ENCODE measurements at regions not wholly inside any gene's neighbourhood (a gene's known extent, or its start where the extent isn't known, plus 50 kb on each side); places are given as distances from the start of the nearest gene placed in this dataset.

- TF ChIP-seq CUX1 (IDR thresholded peaks at IDR 0.05; ENCODE audit: insufficient replicate concordance, low read depth, low read length): no peak
Observed at GRCh38 chr4:107432451-107432850, 287.6 kb downstream of the PAPSS1 start (continued).

- FAIRE-seq (no peak), ATAC-seq (no peak), DNase-seq (ENCODE audit: low read depth, low spot score) (no peak)
- H3K9ac ChIP-seq (ENCODE audit: control insufficient read depth, insufficient read depth, low read length): no peak overlapping the region
- no peaks in the 10 kb centered on the region for H3K9me3 ChIP-seq (replicated peaks; ENCODE audit: control insufficient read depth, insufficient read depth, low read length)
- in situ Hi-C loops (cut with MboI): no loop called here
- CTCF ChIA-PET: no interaction called here
- H2AFZ ChIP-seq (ENCODE audit: control insufficient read depth, low read depth, low read length): no peak overlapping the region
- H3K36me3 ChIP-seq (ENCODE audit: control insufficient read depth in 2 of 2, insufficient read depth in 2 of 2, low read length in 1 of 2): no peaks in the 10 kb centered on the region
- SMC1A ChIA-PET (ENCODE audit: uncharacterized antibody, unreplicated experiment): no interaction called here
- no peaks in the 10 kb centered on the region for H4K20me1 ChIP-seq (ENCODE audit: control insufficient read depth, insufficient read depth)
- POLR2A ChIA-PET: no interaction called here
- H3K27ac ChIP-seq (ENCODE audit: control insufficient read depth, insufficient read depth): no peak overlapping the region
- no peaks in the 10 kb centered on the region for H3K27me3 ChIP-seq (replicated peaks in 1 of 2; ENCODE audit: control insufficient read depth in 2 of 2, insufficient read depth in 2 of 2, low read length in 1 of 2)
- BruUV-seq (replicated peaks): no TSS peak
- no peaks in the 10 kb centered on the region for H3K4me1 ChIP-seq (ENCODE audit: control insufficient read depth, insufficient read depth, low read length)
- WGBS (ENCODE audit: insufficient coverage, insufficient replicate concordance, low lambda C conversion rate, missing lambda C conversion rate): 29% methylated on average over 2 of the region's 2 CpGs
- no peak overlapping the region for H3K4me3 ChIP-seq
- no peak overlapping the region for H3K4me2 ChIP-seq (ENCODE audit: control insufficient read depth, insufficient read depth)
- RAD21 ChIA-PET (ENCODE audit: unreplicated experiment): no interaction called here
- intact Hi-C loops (cut with micrococcal nuclease; ENCODE audit: unreplicated experiment): no loop called here
- H3K79me2 ChIP-seq (ENCODE audit: control insufficient read depth, insufficient read depth, low read length): no peaks in the 10 kb centered on the region
- TF ChIP-seq RFX5 (IDR thresholded peaks at IDR 0.05; ENCODE audit: low read depth, low read length) (no peak), MYB (IDR thresholded peaks at IDR 0.05; ENCODE audit: borderline replicate concordance, low read depth, low read length) (no peak), CTCF (IDR thresholded peaks at IDR 0.05 in 2 of 3, conservative IDR thresholded peaks at IDR 0.05 in 1 of 3; ENCODE audit: control insufficient read depth in 2 of 3, extremely low read depth in 1 of 3, insufficient read depth in 1 of 3, low read depth in 3 of 3, low read length in 3 of 3) (no peak), SPI1 (IDR thresholded peaks at IDR 0.05; ENCODE audit: borderline replicate concordance, insufficient read depth, low read depth, low read length) (no peak), ZBTB11 (CRISPR knock-in tag; IDR thresholded peaks at IDR 0.05) (no peak), SMAD1 (IDR thresholded peaks at IDR 0.05; ENCODE audit: low read depth, partially characterized antibody) (no peak), ELK1 (IDR thresholded peaks at IDR 0.05; ENCODE audit: low read depth, low read length) (no peak), SIN3A (IDR thresholded peaks at IDR 0.05; ENCODE audit: low read depth, low read length) (no peak)
Observed at GRCh38 chr4:107423677-107424405, 296.2 kb downstream of the PAPSS1 start.
